Lower leg skin (tissue), 4 donors: ENCODE measurements at regions not wholly inside any gene's neighbourhood (a gene's known extent, or its start where the extent isn't known, plus 50 kb on each side); places are given as distances from the start of the nearest gene placed in this dataset.
"Not testable (repeated sequence)": the region's sequence is repeated elsewhere in the genome, so short reads cannot be mapped to it uniquely, and the experiment has no call there.

Experiments
- DNase-seq, 2 donors: peaks; one replicate each; pipeline ENCODE4 v3.0.0-alpha.2; 2019; ENCODE audit warnings: low spot score in 2 of 2
- H3K4me3 ChIP-seq: fragments of 200-600 bp; sonication (generic); 2 replicates; pipeline ENCODE4 v1.5.1; 2017; ENCODE audit warnings: mild to moderate bottlenecking, low read depth; ENCODE audit not compliant: poor library complexity, severe bottlenecking
- POLR2A ChIP-seq, 2 donors: fragments of 450-650 bp; IDR thresholded peaks; one replicate each; pipeline ENCODE4 v1.6.1; 2016 to 2017; ENCODE audit warnings: antibody characterized with exemption in 2 of 2, mild to moderate bottlenecking in 1 of 2, moderate library complexity in 1 of 2
- WGBS, 2 donors: methylation state at CpG; one replicate each; pipeline ENCODE4 v1.1.5; 2018; 5-methylcytosine and 5-hydroxymethylcytosine counted together
- intact Hi-C: fragments of 100-400 bp; cut with DNase I; formaldehyde crosslinking; loops from one replicate; pipeline ENCODE4 v1.15.0; 2023; ENCODE audit warnings: low total_unique reads
- TF ChIP-seq, protein P1 (sequence below), 3 donors: fragments of 450-650 bp; IDR thresholded peaks; one replicate each; pipeline ENCODE4 v1.5.1; 2016; ENCODE audit warnings: antibody characterized with exemption in 3 of 3, mild to moderate bottlenecking in 3 of 3, moderate library complexity in 2 of 3

DNA sequence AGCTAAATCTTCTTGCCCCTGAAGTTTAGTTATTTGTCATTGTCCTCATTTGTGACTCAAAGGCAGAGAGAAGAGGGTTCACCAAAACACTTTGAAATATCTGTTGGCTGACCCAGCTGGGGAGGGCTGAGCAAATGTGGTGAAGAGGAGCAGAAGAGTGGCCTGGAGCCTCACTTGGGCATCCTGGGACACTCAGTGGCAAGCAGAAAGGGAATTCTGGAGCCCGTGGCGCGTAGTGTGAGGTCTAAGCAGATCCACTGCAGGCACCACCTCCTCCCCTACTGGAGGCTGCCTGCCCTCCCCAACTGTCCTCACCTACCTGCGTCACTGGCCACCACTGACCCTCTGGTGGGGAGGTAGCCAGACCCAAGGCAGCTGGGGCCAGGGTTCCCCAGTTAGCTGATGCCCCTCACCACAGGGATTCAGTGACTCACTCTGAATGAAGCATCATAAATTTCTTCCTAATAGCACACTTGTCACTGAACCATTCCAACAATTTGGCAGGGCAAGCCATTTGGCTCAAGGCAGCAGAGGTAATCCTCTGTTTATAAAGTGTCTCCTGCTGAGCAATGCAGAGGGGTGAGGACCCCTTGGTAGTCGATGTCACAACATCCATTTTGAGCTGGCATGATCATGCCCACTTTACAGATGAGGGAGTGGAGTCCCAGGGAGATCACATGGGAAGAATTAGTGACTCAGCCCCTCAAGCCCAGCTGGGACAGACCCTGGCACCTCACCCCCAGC is 80.3 kb downstream of the NENF start:
- no peak overlapping the region for H3K4me3 ChIP-seq
- no peak for TF ChIP-seq POLR2A (IDR thresholded peaks at IDR 0.05)
- TF ChIP-seq, protein P1, sequence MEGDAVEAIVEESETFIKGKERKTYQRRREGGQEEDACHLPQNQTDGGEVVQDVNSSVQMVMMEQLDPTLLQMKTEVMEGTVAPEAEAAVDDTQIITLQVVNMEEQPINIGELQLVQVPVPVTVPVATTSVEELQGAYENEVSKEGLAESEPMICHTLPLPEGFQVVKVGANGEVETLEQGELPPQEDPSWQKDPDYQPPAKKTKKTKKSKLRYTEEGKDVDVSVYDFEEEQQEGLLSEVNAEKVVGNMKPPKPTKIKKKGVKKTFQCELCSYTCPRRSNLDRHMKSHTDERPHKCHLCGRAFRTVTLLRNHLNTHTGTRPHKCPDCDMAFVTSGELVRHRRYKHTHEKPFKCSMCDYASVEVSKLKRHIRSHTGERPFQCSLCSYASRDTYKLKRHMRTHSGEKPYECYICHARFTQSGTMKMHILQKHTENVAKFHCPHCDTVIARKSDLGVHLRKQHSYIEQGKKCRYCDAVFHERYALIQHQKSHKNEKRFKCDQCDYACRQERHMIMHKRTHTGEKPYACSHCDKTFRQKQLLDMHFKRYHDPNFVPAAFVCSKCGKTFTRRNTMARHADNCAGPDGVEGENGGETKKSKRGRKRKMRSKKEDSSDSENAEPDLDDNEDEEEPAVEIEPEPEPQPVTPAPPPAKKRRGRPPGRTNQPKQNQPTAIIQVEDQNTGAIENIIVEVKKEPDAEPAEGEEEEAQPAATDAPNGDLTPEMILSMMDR (IDR thresholded peaks at IDR 0.05): no peak
- DNase-seq: no peak
- intact Hi-C loops: no loop called here
- 66 to 78% methylated on average over 5 of the region's 5 CpGs for WGBS, 2 donors

DNA sequence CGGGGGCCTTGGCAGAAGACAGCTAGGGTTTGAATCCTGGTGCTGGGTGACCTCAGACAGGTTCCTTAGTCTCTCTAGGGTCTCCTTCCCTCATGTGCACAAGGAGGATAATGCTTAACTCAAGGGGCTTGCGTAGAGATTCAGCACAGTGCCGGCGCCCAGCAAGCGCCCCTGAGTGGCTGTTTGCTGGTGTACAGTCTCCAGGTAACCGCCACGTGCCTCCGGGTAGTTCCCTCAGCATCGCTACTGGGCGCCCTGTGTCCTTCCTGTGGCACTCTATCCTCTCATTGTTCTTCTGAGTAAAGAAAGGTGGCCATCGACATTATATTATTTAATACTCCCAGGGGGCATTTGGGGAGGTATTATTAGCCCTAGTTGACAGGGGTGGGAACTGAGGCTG is 80.9 kb downstream of the NENF start:
- no peak for DNase-seq
- WGBS, 2 donors: 77 to 90% methylated on average over 11 of the region's 11 CpGs
- H3K4me3 ChIP-seq: no peak overlapping the region
- TF ChIP-seq, protein P1 (IDR thresholded peaks at IDR 0.05): no peak
- TF ChIP-seq POLR2A (IDR thresholded peaks at IDR 0.05): no peak
- intact Hi-C loops: no loop called here

DNA sequence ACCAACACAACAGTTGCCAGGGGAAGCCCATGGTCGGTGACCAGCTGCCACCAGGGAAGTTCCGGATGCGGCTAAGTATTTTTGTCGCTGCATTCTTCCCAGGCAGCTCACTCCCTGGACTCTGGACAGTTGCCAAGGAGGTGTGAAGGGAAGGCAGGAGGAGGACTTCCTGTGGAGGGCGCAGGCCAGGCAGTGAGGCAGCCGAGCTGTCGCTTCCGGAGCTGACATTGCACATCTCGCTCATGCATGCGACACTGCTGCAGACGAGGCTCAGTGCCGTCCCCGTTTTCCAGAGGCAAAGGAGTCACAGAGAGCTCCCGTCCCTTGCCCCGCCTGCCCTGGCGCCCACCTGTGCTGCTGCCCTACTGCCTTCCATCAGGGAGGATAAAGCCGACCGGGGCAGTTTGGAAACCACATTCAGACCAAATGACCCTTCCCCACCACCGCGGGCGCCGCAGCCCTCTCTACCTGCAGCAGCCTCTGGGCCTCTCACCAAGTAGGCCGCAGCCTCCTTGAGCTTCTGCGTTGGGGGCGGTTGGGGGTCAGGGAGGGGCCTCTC is 81.4 kb downstream of the NENF start:
- intact Hi-C loops: no loop called here
- no peak overlapping the region for H3K4me3 ChIP-seq
- WGBS, 2 donors: 41 to 52% methylated on average over 23 to 24 of the region's 25 CpGs
- no peak for DNase-seq
- TF ChIP-seq, protein P1 (IDR thresholded peaks at IDR 0.05): no peak
- TF ChIP-seq POLR2A (IDR thresholded peaks at IDR 0.05): no peak

DNA sequence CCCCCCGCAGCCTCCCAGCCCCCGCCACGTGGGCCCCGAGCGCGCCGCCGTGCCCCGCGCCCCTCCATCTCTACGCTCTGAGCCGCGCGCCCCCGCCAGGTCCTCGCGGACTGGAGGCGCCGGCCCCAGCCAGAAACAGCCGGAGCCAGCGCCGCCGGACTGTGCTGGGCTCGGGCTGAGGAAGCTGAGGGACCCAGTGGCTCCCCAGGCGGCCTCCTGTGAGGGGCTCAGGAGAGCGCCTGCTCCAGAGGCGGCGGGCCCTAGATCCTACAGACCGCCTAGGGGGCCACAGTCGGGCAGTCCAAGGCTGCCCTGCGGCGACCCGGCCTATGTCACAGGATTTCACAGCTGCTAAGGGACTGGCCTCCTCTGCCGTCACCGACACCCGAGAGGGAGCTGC is 82.1 kb downstream of the NENF start:
- 3 to 64% methylated on average over 5 to 15 of the region's 36 CpGs for WGBS, 2 donors
- intact Hi-C loops: no loop called here
- no peak overlapping the region for H3K4me3 ChIP-seq
- DNase-seq: no peak
- no peak for TF ChIP-seq POLR2A (IDR thresholded peaks at IDR 0.05)
- TF ChIP-seq, protein P1 (IDR thresholded peaks at IDR 0.05): no peak

DNA sequence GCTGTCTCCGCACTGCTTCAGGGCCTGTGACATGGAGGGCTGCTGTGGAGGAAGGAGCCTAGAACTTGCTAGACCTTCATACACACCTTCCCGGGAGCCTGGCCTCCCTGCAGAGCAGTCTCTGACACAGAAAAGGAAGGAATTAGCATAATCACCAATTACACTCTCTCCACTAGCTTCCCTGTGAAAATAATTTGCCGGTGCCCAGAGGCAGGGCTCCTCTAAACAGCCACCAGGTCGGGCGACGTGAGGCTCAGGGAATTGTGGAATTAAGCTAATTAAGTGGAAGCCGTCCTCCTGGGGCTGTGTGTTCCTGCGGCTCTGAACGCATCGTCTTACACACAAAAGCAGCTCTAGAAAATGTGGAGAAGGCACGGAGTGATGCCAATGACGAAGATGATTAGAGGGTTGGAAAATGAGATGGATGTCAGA is 82.6 kb downstream of the NENF start:
- TF ChIP-seq, protein P1 (IDR thresholded peaks at IDR 0.05): no peak
- H3K4me3 ChIP-seq: no peak overlapping the region
- intact Hi-C loops: no loop called here
- 51 to 56% methylated on average over 11 to 12 of the region's 12 CpGs for WGBS, 2 donors
- DNase-seq: no peak

DNA sequence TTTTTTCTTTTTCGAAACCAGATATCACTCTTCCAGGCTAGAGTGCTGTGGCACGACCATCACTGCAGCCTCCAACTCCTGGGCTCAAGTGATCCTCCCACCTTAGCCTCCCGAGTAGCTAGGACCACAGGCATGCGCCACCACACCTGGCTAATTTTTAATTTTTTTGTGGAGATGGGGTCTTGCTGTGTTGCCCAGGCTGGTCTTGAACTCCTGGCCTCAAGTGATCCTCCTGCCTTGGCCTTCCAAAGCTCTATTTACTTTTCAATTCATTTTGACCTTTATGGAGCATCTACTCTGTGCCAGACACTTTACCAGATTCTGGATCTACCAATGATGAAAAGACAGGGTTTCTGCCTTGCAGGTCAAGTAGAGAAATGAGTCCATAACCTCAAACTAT is 83.3 kb downstream of the NENF start:
- intact Hi-C loops, DNase-seq, H3K4me3 ChIP-seq: not testable (repeated sequence)
- 91 to 96% methylated on average over 4 of the region's 4 CpGs for WGBS, 2 donors
